Activated T-helper 1 cell treated with Interleukin-2 at 50 U/mL for 16 hours (primary cell): ENCODE measurements at regions not wholly inside any gene's neighbourhood (a gene's known extent, or its start where the extent isn't known, plus 50 kb on each side); places are given as distances from the start of the nearest gene placed in this dataset.
"Not testable (repeated sequence)": the region's sequence is repeated elsewhere in the genome, so short reads cannot be mapped to it uniquely, and the experiment has no call there.

ENCODE experiments used
- DNase-seq: peaks from one replicate; pipeline ENCODE4 v3.0.0-alpha.2; 2020; ENCODE audit warnings: low read depth

- DNase-seq = no peak
Observed at GRCh38 chr2:18311420-18312195, 248.8 kb downstream of the RDH14 start.

DNA sequence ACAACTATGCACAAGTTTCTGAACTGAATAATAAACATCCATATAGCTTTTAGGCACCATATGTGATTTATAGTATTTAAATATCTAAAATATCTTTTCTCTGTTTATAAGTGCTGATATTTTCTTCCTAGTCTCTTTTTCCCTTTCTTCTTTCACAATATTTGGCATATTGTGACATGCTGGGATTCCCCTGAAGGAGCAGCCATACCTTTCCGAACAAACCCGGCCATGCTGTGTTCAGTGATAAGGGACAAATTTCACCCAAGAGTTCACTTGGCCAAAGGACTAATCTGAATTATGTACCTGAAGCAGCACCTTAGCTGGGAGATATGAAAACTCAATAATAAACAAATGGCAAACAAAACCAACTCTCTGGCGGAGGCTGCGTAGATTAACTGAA, 250.8 kb downstream of the RDH14 start:
- DNase-seq = no peak

- DNase-seq = no peak
Observed at GRCh38 chr2:18309188-18309587, 251.3 kb downstream of the RDH14 start.

DNA sequence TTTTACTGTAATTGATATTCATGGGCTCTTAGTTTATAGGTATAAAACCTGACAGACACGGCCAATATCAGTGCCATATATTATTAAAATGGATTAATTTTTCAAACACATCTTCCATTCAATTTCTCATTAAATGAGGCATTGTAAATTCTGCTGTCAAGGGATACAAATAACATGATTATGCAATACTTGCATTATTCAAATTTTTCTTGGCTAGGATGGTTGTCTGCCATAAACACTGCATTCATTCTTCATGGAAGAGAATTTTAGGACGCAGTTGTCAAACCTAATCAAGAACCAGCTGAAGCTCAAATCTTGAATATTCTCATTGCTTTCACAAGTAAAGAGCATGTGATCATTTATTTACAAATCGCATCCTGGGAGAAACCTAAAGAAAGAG, 255.6 kb downstream of the RDH14 start:
- DNase-seq = no peak

GRCh38 chr2:18301421-18302139, 258.9 kb downstream of the RDH14 start:
- no peak for DNase-seq

GRCh38 chr2:18299423-18300212, 260.8 kb downstream of the RDH14 start:
- no peak for DNase-seq

- no peak for DNase-seq
Observed at GRCh38 chr2:18297534-18298058, 262.9 kb downstream of the RDH14 start.

DNA sequence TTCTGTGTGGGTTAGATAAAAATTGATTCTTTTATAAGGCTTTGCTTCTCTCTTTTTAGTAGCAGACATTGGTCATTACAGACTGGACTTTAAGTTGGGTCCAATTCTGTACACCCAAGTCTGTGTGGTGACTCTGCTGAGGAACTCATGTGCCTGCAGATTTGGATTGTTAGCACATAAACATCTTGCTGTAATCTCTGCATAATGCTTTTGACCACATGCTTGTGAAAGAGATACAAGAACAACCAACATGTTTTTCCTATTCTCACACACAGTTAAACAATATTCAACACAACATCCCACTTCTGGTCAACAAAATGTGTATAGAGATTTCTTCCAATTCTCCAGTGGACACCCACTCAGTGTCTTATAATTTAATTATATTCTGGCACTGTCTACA, 270.1 kb downstream of the RDH14 start:
- no peak for DNase-seq

- DNase-seq = no peak
Observed at GRCh38 chr2:18286897-18287296, 273.6 kb downstream of the RDH14 start.

DNA sequence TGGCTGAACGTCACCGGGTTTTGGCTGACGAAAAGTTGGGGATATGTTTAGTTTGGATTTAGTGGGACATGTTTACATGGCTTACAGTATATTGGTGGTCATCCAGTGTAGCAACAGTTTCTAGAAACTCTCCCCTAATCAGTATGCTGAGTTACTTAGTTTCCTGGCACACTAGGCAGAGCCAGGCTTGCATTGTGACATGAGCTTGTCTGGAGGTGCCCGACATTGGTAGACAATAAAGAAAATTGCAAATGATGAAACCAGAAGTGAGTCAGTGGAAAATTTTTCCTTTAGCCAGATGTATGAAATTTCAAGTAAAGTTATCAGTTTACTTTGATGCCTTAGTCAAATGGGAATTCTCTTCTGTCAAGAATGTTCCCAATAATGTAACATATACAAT, 276.1 kb downstream of the RDH14 start:
- no peak for DNase-seq

GRCh38 chr2:18282026-18282425, 278.4 kb downstream of the RDH14 start:
- no peak for DNase-seq

DNA sequence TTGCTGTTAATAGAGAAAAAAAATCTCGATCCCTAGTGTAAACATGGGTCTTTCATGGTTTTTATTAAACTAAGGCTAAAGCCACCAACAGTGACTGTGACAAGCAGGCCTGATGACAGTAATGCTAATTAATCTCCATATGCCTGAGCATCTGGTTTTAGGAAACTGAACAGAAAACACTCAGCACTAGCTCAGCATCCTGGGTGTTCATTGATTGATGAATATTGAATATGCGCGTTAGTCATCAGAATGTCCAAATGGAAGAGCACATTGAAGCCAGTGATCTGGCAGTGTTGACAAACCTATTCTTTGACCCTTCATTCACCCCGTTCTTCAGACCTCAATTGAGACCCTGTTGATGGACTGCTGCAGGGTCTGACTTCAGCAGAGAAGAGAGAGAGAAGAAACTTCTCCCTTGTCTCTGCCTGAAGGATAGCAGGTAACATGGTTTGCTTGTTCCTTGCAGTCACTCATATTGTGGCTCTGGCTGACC, 283.8 kb downstream of the RDH14 start:
- DNase-seq = no peak

DNA sequence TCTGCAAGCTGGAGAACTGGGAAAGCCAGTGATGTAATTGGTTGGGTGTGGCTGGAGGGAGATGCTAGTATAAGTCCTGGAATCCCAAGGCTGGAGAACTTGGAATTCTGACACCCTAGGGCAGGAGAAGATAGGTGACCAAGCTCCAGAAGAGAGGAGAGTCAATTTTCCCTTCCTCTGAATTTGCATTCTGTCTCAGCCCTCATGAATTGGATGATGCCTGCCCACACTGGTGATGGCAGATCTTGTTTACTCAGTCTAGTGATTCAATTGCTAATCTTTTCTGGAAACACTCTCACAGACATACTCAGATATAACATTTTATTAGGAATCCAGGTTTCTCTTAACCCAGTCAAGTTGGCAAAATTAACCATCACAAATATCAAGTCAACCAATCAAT, 287.2 kb downstream of the RDH14 start:
- DNase-seq = no peak

DNA sequence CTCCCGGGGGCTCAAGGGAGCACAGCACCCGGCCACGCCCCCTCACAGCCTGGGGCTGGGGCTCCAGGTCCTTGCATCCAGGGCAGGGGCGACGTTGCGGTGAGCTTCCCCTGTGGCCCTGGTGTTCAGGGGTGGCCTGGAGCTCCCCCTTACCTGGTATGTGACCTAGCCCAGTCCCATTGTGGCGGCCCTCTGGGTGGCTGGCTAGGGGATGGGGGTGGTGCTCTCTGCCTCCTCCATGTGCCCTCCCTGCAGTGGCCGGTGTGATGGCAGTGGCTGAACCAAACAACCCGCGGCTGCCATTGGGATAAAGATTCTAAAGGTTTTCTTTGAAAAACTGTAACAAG, 288.3 kb downstream of the RDH14 start:
- no peak for DNase-seq

DNA sequence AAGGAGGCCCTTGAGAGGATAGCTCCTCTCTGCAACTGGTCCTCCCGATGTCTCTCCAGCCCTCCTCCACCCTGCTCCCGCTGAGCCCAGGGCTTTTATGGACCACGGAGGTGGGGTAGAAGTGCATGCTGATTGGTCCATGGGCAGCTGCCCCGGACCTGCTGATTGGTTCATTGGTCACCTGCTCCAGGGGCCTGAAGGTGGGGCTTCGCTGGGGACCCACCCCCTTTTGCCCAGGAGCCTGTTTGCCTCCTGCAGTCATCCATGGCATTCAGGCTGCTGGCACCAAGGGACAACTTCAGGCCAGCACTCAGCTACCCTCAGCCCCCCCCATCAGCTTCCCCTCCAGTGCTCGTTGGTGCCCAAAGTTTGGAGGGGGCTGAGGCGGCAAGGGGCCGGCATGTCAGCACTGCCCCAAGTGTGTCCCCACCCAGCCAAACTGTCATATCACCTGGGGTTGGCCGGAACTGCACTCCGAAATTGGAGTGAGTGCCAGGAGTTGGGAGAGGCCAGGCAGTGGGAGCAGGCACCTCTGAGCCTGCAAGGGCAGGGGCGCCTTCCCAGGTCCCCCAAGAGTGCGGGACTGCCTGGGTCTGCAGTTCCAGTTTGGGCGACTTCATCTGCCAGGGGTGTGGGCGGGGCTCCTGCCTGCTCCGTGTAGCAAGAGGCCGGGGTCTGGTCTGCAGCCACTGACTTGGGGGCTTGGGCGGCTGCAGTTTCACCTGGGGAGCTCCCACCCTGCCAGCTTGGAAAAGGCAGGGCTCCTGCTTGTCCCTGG, 288.9 kb downstream of the RDH14 start:
- DNase-seq = no peak

DNA sequence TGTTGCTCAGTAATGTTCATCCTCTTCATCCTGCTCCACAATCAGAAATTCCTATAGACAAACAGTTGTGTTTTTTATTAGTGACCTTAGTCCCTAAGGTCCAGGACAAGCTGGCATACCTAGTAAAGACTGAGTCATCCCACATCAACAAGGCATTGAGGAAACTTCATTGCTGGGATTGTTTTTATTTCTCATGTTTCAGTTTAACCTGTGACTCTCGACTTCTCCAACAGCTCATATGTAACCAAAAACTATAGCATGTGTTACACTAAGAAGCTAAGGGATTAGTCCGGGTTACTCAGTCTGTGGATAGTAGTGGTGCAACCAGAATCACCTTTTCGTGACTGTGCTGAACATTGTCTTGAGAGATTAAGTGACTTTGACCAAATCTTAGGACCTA, 292.1 kb downstream of the RDH14 start:
- DNase-seq = no peak

DNA sequence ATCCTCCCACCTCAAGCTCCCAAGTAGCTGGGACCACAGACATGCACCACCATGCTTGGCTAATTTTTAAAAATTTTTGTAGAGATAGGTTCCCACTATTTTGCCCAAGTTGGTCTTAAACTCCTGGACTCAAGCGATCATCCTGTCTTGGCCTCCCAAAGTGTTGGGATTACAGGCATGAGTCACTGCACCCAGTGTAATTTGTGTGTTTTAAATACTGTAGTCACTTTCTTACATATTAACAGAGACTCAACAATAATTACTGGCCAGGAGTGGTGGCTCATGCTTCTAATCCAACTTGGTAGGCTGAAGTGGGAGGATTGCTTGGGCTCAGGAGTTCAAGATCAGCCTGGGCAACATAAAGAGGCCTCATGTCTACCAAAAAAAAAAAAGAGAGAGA, 293.0 kb downstream of the RDH14 start:
- DNase-seq = no peak

DNA sequence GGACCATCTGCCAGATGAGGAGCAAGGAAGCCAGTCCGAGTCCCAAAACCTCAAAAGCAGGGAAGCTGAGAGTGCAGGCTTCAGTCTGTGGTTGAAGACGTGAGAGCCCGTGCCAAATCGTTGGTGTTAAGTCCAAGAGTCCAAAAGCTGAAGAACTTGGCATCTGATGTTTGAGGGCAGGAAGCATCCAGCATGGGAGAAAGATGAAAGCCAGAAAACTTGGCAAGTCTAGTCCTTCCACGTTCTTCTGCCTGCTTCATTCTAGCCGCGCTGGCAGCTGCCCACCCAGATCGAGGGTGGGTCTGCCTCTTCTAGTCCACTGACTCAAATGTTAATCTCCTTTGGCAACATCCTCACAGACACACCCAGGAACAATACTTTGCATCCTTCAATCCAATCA, 293.8 kb downstream of the RDH14 start:
- not testable (repeated sequence) for DNase-seq

DNA sequence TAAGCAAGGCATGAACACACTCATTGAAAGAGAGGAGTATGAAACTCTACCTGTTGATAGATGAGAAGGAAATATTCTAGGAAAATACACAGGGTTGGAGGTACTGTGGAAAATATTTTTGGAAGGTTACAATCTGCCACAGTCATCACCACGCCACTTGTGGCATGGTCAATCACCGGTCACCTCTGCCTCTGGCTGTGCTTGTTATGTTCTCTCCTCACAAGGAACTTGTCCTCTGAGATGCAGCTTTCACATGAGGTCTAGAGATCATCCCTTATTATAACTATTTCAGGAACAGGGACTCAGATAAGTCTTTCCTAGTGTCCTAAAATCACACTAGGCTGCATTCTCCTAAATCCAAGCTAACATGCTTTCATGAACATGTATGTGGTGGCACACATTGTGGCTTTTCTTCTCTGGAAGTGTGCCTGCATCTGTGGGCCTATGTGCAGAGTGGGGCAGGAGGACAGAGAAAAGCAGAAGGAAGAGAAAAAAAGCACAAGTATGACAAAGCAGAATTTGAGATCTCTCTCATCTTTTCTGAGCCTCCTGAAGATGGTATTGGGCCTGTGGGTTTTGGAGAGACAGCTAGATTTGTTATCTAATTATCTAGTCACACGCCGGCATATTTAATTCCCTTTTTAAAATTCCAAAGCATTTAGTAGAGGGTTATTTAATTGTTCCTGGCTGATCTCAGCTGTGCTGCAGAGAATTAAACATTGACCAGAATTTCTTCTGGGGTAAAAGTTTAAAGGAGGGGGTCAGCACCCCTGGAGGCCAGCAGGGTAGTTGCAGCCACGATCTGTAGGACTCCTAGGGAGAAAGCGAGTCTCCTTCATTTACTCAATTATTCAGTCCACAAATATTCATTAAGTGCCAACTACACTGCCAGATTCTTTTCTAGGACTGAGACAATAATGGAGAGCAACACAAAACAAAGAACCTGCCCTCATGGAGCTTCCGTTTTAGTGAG, 294.6 kb downstream of the RDH14 start:
- DNase-seq = no peak

GRCh38 chr2:18262601-18263000, 297.9 kb downstream of the RDH14 start:
- no peak for DNase-seq
